HL-60/S4 treated with phorbol 12-myristate 13-acetate at 8.2 ng/mL for 4 days and 3 days (cell line): ENCODE measurements at regions not wholly inside any gene's neighbourhood (a gene's known extent, or its start where the extent isn't known, plus 50 kb on each side); places are given as distances from the start of the nearest gene placed in this dataset.
"Not testable (repeated sequence)": the region's sequence is repeated elsewhere in the genome, so short reads cannot be mapped to it uniquely, and the experiment has no call there.

Experiments
- in situ Hi-C: fragments of 300-500 bp; cut with MboI; formaldehyde crosslinking; loops from 2 replicates; pipeline ENCODE4 v1.15.0; 2022; ENCODE audit warnings: low sequenced_read_pairs

DNA sequence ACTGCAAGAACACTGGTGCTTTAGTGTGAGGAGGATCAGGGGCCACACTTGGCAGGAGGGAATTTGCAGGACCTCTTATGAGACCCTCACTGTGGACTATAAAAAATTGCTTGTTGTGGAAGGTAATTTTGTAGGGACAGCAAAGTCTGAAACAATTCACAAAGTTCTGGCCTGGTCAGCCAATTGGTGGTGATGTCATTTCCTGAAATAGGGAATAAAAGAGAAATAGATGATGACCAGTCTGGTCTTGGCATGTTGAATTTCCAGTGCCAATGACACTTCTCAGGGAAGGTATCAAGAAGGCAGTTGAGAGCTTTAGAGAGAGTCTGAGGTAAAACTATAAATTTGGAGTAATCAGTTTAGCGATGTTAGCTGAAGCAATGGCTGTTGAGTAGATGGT, 129.3 kb upstream of the LMNTD1 start:
- in situ Hi-C loops, result no loop called here

GRCh38 chr12:25684070-25684469, 131.0 kb upstream of the LMNTD1 start:
- in situ Hi-C loops, result no loop called here

- in situ Hi-C loops, result no loop called here
Measured at GRCh38 chr12:25686351-25686750, 133.3 kb upstream of the LMNTD1 start.

- in situ Hi-C loops, result no loop called here
Measured at GRCh38 chr12:25687226-25687625, 134.1 kb upstream of the LMNTD1 start.

DNA sequence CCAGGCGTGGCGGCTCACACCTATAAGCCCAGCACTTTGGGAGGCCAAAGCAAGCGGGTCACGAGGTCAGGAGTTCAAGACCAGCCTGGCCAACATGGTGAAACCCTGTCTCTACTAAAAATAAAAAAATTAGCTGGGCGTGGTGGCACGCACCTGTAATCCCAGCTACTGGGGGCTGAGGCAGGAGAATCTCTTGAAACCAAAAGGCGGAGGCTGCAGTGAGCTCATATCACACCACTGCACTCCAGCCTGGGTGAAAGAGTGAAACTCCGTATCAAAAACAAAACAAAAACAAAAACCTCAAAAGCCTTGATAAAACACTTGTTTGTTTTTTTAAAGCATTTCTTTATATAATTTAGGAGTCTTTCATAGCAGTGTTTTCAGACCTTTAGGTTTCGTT, 135.8 kb upstream of the LMNTD1 start:
- in situ Hi-C loops, result not testable (repeated sequence)

- in situ Hi-C loops, result no loop called here
Measured at GRCh38 chr12:25689996-25690501, 137.0 kb upstream of the LMNTD1 start.

GRCh38 chr12:25690996-25691864, 138.1 kb upstream of the LMNTD1 start:
- in situ Hi-C loops, result no loop called here

DNA sequence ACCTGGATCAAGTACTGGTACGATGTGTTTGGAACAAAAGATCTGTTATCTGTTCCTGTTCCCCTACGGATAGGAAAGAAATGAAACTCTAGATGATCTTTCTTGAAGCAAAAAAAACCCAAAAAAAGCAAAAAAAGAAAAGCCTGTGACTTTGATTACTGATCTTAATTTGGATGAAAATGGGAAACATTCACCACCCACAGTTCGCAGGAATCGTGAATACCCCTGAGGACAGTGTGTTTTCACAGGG, 138.7 kb upstream of the LMNTD1 start:
- in situ Hi-C loops, result no loop called here

DNA sequence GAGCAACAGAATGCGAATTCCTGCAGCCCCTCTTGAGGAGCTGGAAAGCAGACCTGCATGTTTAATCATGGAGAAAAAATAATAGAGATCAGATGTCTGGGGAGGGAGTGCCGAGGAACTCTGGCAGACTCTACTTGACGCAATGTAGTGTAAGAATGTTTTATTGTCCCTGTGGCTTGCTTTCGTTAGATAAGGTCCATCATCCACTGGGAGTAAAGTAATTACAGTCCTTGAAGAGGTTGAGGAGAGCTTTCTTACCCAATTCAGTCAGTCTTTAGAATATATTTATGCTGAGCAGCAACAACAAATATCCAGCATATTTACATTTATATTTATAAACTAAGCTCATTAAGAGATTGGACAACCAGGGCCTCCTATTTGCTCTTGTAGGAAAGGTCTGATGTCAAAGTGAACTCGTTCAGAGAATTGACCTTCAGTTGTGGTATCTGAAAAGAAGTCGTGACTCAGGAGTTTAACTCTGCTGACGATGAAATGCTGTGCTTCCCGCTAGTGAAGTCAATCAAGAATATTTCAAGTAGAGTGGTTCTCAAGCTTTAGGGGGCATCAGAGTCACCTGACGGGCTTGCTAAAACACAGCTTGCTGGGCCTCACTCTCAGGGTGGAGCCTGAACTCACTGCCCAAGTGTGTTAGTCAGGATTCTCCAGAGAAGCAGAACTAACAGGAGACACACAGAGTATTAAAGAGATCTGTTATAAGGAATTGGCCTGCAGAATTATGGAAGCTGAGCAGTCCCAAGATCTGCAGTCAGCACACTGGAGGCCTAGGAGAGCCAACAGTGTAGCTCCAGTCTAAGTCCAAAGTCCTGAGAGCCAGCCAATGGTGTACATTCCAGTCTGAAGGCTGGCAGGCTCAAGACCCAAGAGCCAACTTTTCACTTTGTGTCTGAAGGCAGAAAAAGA, 139.3 kb upstream of the LMNTD1 start:
- in situ Hi-C loops, result no loop called here

- in situ Hi-C loops, result no loop called here
Measured at GRCh38 chr12:25694072-25694471, 141.0 kb upstream of the LMNTD1 start.

DNA sequence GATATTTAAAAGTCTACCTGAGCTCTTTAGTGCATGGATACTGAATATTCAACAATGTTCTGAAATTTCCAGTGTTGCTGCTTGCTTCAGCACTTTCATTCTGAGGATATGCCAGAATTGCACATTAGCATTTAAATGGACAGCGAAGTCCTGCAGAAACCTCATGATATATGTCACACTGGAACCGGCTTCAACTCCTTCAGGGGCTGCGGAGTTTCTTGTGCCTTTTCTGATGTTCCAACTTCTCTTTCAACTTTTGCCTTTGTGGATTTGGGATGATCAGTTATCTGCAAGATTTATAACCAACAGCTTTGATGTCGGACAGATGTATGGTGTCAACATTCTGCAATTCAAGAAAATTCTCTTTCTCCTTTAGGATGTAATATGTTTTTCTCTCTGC, 142.5 kb upstream of the LMNTD1 start:
- in situ Hi-C loops, result no loop called here

- in situ Hi-C loops, result no loop called here
Measured at GRCh38 chr12:25698772-25699171, 145.7 kb upstream of the LMNTD1 start.

- in situ Hi-C loops, result no loop called here
Measured at GRCh38 chr12:25699454-25699853, 146.4 kb upstream of the LMNTD1 start.

- in situ Hi-C loops, result no loop called here
Measured at GRCh38 chr12:25701290-25701689, 148.2 kb upstream of the LMNTD1 start.

- in situ Hi-C loops, result no loop called here
Measured at GRCh38 chr12:25702553-25702952, 149.5 kb upstream of the LMNTD1 start.

DNA sequence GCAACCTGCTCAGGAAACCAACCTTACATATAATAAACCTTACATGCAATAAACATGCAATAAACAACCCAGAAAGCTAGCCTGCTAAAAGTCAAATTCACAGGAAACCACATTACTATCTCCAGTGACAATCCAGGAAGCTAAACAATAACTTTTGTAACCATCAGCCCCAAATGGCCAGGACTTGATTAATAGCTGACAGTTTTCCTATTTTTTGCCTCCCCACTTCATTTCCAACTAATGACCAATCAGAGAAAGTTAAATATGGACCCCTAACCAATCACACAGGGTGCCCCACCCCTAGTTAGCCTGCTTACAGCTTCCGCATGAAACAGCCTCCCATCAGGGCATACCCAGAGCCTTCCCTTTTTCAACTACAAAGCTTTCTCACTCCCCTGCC, 152.2 kb upstream of the LMNTD1 start:
- in situ Hi-C loops, result no loop called here

GRCh38 chr12:25706646-25707045, 153.6 kb upstream of the LMNTD1 start:
- in situ Hi-C loops, result not testable (repeated sequence)

DNA sequence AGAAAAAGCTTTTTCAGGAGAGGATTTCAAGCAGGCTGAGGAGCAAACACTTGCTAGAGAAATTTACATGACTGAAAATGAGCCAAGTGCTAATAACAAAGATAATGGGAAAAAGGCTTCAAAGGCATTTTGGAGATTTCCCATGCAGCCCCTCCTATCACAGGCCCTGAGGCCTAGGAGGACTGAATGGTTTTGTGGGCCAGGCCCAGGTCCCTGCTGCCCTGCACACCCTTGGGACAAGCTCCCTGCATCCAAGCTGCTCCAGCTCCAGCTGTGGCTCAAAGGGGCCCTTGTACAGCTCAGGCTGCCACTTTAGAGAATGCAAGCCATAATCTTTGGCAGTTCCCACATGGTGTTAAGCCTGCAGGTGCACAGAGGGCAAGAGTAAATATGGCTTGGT, 154.0 kb upstream of the LMNTD1 start:
- in situ Hi-C loops, result no loop called here

DNA sequence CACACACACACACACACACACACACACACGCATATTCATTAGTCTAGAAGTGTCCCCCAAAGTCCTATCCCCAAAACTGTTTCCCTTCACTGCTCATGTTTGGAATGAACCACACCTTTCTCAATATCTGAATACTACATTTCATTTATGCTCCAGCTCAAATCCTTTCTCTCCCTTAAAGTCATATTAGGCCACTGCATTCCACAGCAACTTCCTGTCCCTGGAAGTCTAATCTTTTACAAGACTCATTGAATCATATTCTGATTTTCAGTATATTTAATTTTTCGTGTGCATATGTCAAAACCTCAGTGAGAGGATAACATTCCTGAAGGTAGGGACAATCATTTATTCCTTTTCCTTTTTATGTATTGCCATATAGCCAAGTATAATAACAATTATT, 155.6 kb upstream of the LMNTD1 start:
- in situ Hi-C loops, result no loop called here

DNA sequence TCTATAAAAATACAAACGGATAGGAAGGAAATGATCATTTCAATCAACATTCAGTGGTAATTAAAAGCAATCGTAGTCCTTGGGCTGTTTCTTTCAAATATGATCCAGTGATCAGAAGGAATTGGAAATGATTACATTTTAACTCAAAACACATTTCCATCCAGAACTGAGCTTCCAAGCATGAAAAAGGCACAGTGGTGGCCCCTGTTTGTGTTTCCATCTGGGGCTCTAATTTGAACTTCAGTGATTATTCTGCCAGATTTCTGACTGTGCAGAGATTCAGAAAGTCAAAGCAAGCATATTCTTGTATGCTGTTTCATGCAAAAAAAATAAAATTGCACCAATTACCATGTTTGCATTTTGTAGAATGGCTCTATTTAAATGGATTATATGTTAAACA, 157.0 kb upstream of the LMNTD1 start:
- in situ Hi-C loops, result no loop called here

DNA sequence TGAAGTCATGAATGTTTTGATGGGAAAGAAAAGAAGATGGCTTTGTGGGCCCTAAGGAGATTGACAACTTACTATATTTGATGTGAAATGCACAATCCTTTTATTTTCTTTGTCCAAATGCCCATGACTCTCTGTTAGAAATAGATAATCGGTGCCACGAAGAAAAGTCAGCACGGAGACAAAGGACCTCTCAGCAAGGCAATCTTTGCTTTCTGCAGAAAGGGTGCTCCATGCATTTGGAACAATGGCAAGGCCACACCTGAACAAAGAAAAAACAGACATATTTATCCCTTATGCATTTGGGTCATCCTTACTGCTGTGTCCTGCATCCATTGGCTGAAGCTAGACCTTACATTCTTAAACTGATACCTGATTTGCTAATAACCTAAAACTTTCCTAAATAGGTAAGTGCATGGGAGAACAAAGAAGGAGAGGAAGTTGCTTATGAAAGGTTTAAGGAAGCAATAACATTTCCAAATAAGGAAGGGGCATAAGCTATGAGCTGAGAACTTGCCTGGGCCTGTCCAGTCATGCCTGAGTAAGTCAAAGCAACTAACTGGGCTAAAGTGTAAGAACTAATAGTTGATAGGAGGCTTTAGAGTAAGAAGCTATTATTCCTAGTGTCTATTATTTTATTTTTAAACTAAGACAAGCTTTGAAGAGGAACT, 158.0 kb upstream of the LMNTD1 start:
- in situ Hi-C loops, result not testable (repeated sequence)
